ENCODE measurements at regions not wholly inside any gene's neighbourhood (a gene's known extent, or its start where the extent isn't known, plus 50 kb on each side); places are given as distances from the start of the nearest gene placed in this dataset.

- Histone ChIP-seq H3K27me3 (no peaks in the 10 kb centered on the region), H3K4me3 (no peak overlapping the region), H3K4me1 (no peaks in the 10 kb centered on the region), H3K9me3 (no peaks in the 10 kb centered on the region), H3K36me3 (no peaks in the 10 kb centered on the region), H3K27ac (replicated peaks in 1 of 4) (no peak overlapping the region)
- DNase-seq (ENCODE audit: extremely low spot score), result no peak
- TF ChIP-seq POLR2A (IDR thresholded peaks at IDR 0.05; ENCODE audit: low read depth), result no peak
- no peak for TF ChIP-seq POLR2AphosphoS5 (IDR thresholded peaks at IDR 0.05)
- no peak for TF ChIP-seq EP300 (IDR thresholded peaks at IDR 0.05)
- no peak for TF ChIP-seq CTCF (IDR thresholded peaks at IDR 0.05)
- 74% methylated on average over 4 of the region's 4 CpGs for WGBS
- intact Hi-C loops (cut with DNase I), result no loop called here
Measured at GRCh38 chr11:127994736-127995135, 592.6 kb downstream of the ETS1 start.

GRCh38 chr11:127993788-127994187 is 593.6 kb downstream of the ETS1 start:
- no peaks in the 10 kb centered on the region for H3K9me3 ChIP-seq
- H3K27me3 ChIP-seq, result no peaks in the 10 kb centered on the region
- TF ChIP-seq CTCF (IDR thresholded peaks at IDR 0.05) (no peak), POLR2A (IDR thresholded peaks at IDR 0.05; ENCODE audit: low read depth) (no peak), POLR2AphosphoS5 (IDR thresholded peaks at IDR 0.05) (no peak), EP300 (IDR thresholded peaks at IDR 0.05) (no peak)
- no peaks in the 10 kb centered on the region for H3K36me3 ChIP-seq
- WGBS, result 93% methylated on average over 6 of the region's 7 CpGs
- no peak overlapping the region for H3K4me3 ChIP-seq
- no peak overlapping the region for H3K27ac ChIP-seq (replicated peaks in 1 of 4)
- no peak for DNase-seq (ENCODE audit: extremely low spot score)
- H3K4me1 ChIP-seq, result no peaks in the 10 kb centered on the region
- intact Hi-C loops (cut with DNase I), result no loop called here

GRCh38 chr11:127993281-127993680 is 594.1 kb downstream of the ETS1 start:
- Histone ChIP-seq H3K27ac (replicated peaks in 1 of 4) (no peak overlapping the region), H3K36me3 (no peaks in the 10 kb centered on the region), H3K4me1 (no peaks in the 10 kb centered on the region), H3K27me3 (no peaks in the 10 kb centered on the region), H3K4me3 (no peak overlapping the region), H3K9me3 (no peaks in the 10 kb centered on the region)
- WGBS, result 92% methylated on average over 5 of the region's 5 CpGs
- DNase-seq (ENCODE audit: extremely low spot score), result no peak
- no peak for TF ChIP-seq CTCF (IDR thresholded peaks at IDR 0.05)
- no peak for TF ChIP-seq POLR2A (IDR thresholded peaks at IDR 0.05; ENCODE audit: low read depth)
- no peak for TF ChIP-seq EP300 (IDR thresholded peaks at IDR 0.05)
- no peak for TF ChIP-seq POLR2AphosphoS5 (IDR thresholded peaks at IDR 0.05)
- intact Hi-C loops (cut with DNase I), result no loop called here

GRCh38 chr11:127986073-127986472 is 601.3 kb downstream of the ETS1 start:
- Histone ChIP-seq H3K4me1 (no peaks in the 10 kb centered on the region), H3K4me3 (no peak overlapping the region), H3K9me3 (peaks cover 0 to 8% (median 0%) of the 10 kb centered on the region in 4 donors), H3K36me3 (no peaks in the 10 kb centered on the region), H3K27me3 (no peaks in the 10 kb centered on the region), H3K27ac (replicated peaks in 1 of 4) (no peak overlapping the region)
- intact Hi-C loops (cut with DNase I), result no loop called here
- 81% methylated on average over 4 of the region's 4 CpGs for WGBS
- no peak for TF ChIP-seq POLR2AphosphoS5 (IDR thresholded peaks at IDR 0.05)
- no peak for TF ChIP-seq POLR2A (IDR thresholded peaks at IDR 0.05; ENCODE audit: low read depth)
- no peak for TF ChIP-seq EP300 (IDR thresholded peaks at IDR 0.05)
- TF ChIP-seq CTCF (IDR thresholded peaks at IDR 0.05), result no peak
- no peak for DNase-seq (ENCODE audit: extremely low spot score)

GRCh38 chr11:127972816-127973215 is 614.5 kb downstream of the ETS1 start:
- DNase-seq (ENCODE audit: extremely low spot score), result no peak
- no peaks in the 10 kb centered on the region for H3K27me3 ChIP-seq
- no peaks in the 10 kb centered on the region for H3K4me1 ChIP-seq
- no peak overlapping the region for H3K27ac ChIP-seq (replicated peaks in 1 of 4)
- TF ChIP-seq CTCF (IDR thresholded peaks at IDR 0.05) (no peak), EP300 (IDR thresholded peaks at IDR 0.05) (no peak), POLR2A (IDR thresholded peaks at IDR 0.05; ENCODE audit: low read depth) (no peak), POLR2AphosphoS5 (IDR thresholded peaks at IDR 0.05) (no peak)
- no peaks in the 10 kb centered on the region for H3K36me3 ChIP-seq
- intact Hi-C loops (cut with DNase I), result no loop called here
- H3K4me3 ChIP-seq, result no peak overlapping the region
- peaks cover 0 to 8% (median under 1%) of the 10 kb centered on the region in 4 donors for H3K9me3 ChIP-seq
